ENCODE measurements at regions not wholly inside any gene's neighbourhood (a gene's known extent, or its start where the extent isn't known, plus 50 kb on each side); places are given as distances from the start of the nearest gene placed in this dataset.

DNA sequence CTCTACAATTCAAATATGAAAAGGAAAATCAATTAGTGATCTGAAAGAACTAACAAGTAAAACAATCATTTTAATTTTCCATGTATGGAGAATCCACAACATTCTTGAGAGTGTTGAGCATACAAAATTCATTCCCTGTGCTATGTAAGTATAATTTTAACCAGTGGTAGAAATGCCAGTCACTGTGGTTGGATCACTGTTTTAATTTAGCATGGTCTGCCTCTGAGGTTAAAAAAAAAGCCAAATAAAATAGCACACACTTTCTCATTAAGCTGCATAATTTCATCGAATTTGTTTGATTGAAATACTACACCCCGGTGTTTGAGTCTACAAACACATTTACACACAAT is 185.5 kb upstream of the STS start:
- TF ChIP-seq, protein P1, sequence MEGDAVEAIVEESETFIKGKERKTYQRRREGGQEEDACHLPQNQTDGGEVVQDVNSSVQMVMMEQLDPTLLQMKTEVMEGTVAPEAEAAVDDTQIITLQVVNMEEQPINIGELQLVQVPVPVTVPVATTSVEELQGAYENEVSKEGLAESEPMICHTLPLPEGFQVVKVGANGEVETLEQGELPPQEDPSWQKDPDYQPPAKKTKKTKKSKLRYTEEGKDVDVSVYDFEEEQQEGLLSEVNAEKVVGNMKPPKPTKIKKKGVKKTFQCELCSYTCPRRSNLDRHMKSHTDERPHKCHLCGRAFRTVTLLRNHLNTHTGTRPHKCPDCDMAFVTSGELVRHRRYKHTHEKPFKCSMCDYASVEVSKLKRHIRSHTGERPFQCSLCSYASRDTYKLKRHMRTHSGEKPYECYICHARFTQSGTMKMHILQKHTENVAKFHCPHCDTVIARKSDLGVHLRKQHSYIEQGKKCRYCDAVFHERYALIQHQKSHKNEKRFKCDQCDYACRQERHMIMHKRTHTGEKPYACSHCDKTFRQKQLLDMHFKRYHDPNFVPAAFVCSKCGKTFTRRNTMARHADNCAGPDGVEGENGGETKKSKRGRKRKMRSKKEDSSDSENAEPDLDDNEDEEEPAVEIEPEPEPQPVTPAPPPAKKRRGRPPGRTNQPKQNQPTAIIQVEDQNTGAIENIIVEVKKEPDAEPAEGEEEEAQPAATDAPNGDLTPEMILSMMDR (optimal IDR thresholded peaks at IDR 0.05 in 1 of 3, IDR thresholded peaks at IDR 0.05 in 1 of 3, conservative IDR thresholded peaks at IDR 0.05 in 1 of 3; ENCODE audit: extremely low read depth in 1 of 3, insufficient read depth in 2 of 3, low read length in 3 of 3) = no peak
- no peak for TF ChIP-seq EZH2 (IDR thresholded peaks at IDR 0.05; ENCODE audit: low read length)

All from keratinocyte (primary cell).